Coronary artery (tissue), 2 donors: ENCODE measurements at regions not wholly inside any gene's neighbourhood (a gene's known extent, or its start where the extent isn't known, plus 50 kb on each side); places are given as distances from the start of the nearest gene placed in this dataset.

Experiments
- DNase-seq: peaks from one replicate; pipeline ENCODE4 v3.0.0-alpha.2; 2017; ENCODE audit warnings: low spot score
- H3K27ac ChIP-seq, 2 donors: fragments of 200-600 bp; sonication (generic); one replicate each; pipeline ENCODE4 v1.5.1; 2016 to 2019
- H3K4me3 ChIP-seq: fragments of 200-600 bp; sonication (generic); 2 replicates; pipeline ENCODE4 v1.5.1; 2016; ENCODE audit warnings: mild to moderate bottlenecking, moderate library complexity
- TF ChIP-seq, protein P1 (sequence below): fragments of 200-600 bp; sonication (generic); IDR thresholded peaks from one replicate; pipeline ENCODE4 v1.5.1; 2019; ENCODE audit warnings: antibody characterized with exemption

DNA sequence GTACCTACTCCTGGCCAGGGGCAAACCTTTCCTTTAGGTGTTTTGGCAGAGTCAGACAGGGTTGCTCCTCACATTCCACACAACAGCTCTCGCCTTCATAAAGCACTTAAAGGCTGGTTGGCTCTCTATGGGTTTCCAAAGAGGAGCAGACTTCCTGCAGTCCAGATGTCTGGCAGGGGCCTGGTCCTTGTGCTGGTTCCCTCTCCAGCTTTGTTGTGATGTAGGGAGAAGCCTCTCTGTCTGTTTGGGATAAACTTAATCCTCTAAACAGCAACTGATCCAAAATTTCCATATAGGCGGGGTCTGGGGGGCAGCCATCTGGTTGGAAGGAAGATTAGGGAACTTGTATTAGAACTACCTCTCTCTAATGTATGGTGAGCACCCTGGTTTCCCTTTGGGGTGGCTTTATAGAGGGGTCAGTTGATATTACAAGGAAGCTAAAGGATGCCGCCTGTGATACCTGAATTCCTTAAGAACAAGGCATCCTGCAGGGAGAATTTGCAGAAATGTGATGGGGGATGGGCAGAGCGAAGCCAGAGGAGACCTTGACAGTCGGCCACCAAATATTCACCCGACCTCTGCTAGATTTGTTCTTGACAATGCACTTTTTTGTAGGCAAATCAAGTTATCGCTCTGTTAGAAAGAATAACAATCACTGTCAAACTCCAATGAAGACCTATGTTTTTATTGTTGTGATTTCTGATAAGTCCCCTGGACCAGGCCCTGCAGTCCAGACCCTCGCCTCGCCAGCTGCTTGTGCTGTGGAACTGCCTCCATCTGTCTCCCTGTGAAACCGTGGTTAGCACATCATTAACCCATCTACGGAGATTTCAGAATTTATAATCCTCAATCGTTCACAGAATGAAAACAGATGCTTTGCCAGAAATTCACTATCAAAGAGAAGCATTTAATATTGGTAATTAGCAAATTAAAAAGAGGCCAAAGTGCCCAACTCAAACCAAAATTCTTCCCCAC lies 94.0 kb upstream of the RALGAPA2 start:
- TF ChIP-seq, protein P1, sequence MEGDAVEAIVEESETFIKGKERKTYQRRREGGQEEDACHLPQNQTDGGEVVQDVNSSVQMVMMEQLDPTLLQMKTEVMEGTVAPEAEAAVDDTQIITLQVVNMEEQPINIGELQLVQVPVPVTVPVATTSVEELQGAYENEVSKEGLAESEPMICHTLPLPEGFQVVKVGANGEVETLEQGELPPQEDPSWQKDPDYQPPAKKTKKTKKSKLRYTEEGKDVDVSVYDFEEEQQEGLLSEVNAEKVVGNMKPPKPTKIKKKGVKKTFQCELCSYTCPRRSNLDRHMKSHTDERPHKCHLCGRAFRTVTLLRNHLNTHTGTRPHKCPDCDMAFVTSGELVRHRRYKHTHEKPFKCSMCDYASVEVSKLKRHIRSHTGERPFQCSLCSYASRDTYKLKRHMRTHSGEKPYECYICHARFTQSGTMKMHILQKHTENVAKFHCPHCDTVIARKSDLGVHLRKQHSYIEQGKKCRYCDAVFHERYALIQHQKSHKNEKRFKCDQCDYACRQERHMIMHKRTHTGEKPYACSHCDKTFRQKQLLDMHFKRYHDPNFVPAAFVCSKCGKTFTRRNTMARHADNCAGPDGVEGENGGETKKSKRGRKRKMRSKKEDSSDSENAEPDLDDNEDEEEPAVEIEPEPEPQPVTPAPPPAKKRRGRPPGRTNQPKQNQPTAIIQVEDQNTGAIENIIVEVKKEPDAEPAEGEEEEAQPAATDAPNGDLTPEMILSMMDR: no peak
- no peak overlapping the region for H3K27ac ChIP-seq
- H3K4me3 ChIP-seq: no peak overlapping the region
- no peak for DNase-seq

- no peak overlapping the region for H3K27ac ChIP-seq
- DNase-seq: no peak
- H3K4me3 ChIP-seq: no peak overlapping the region
- TF ChIP-seq, protein P1: no peak
Measured at GRCh38 chr20:20803011-20803410, 90.6 kb upstream of the RALGAPA2 start.

- no peak overlapping the region for H3K27ac ChIP-seq
- no peak overlapping the region for H3K4me3 ChIP-seq
- DNase-seq: no peak
- TF ChIP-seq, protein P1: no peak
Measured at GRCh38 chr20:20802328-20802727, 89.9 kb upstream of the RALGAPA2 start.

DNA sequence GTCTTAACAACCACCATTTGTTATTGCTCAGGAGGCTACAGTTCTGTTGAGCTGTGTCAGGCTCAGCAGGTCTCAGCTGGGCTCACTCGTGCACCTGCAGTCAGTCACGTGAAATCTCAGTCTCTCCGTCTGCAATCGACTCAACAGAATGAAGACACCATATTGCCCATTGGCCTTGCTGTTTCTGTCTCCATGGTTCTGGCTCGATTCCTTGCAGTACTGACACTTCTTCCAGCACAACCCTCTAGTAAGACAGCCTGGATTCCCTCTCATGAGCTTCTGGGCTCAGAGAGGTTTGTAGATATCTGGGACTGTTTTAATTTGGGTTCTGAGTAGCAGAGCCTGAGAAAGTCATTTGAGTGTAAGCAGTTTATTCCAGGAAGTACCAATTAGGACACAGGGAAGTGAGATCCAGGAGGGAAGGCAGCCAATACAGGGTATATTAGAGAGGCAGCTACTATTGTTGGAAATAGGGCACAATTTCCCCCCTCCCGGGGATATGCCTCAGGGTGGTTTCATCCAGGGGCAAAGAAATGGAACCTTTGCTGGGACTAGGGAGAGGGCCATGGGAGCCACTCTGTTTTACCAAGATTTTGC lies 87.4 kb upstream of the RALGAPA2 start:
- TF ChIP-seq, protein P1: no peak
- no peak for DNase-seq
- H3K27ac ChIP-seq: no peak overlapping the region
- H3K4me3 ChIP-seq: no peak overlapping the region

- Histone ChIP-seq H3K4me3 (no peak overlapping the region), H3K27ac (no peak overlapping the region)
- DNase-seq: no peak
- TF ChIP-seq, protein P1: no peak
Measured at GRCh38 chr20:20797521-20798310, 85.3 kb upstream of the RALGAPA2 start.

DNA sequence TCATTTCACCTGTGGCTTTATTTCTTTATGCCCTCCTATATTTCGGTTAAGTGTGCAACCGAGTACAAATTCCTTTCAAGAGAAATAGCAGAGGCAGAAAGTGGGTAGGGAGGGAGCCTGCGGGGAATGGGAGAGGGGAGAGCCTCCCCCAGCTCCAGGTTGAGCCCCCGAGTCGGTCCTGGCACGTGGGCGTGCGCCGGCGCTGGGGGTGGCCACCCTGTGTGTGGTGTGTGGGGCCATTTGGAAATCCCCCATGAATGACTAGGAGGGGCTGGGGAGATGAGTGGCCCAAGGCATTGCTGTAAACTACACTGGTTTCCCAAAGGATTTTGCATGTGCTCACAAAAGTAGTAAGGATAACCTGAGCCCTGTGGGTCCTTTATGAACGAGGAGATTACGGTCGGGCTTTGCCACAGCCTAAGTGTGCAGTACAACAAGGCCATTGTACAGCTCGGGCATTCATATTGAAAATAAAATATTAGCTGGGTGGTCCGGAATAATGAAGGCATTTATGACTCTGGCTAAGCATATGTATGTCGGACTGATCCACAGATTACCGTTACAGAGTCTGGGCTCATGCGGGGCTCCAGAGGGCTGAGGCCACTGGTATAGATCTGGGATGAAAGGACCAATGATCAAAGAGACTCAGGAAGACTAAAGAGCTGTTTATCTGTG lies 84.5 kb upstream of the RALGAPA2 start:
- Histone ChIP-seq H3K4me3 (no peak overlapping the region), H3K27ac (no peak overlapping the region)
- TF ChIP-seq, protein P1: no peak
- no peak for DNase-seq
